Lung (tissue), 11 donors: ENCODE measurements at regions not wholly inside any gene's neighbourhood (a gene's known extent, or its start where the extent isn't known, plus 50 kb on each side); places are given as distances from the start of the nearest gene placed in this dataset.

Experiments
- ATAC-seq: fragments of 200-7000 bp; cut with Tn5 transposase; one replicate; pipeline ENCODE4 v1.9.1; 2020; ENCODE audit warnings: moderate number of reproducible peaks; ENCODE audit not compliant: insufficient read depth, low FRiP score
- DNase-seq, 3 donors: peaks; one replicate each; pipeline ENCODE4 v3.0.0-alpha.2; 2013 to 2017
- H3K27ac ChIP-seq, 2 donors: one replicate each; pipeline ENCODE4 v1.5.1; 2013; ENCODE audit warnings: mild to moderate bottlenecking in 2 of 2, moderate library complexity in 2 of 2, control low read depth in 1 of 2, inconsistent platforms in 1 of 2, low read depth in 1 of 2, low read length in 1 of 2
- H3K27me3 ChIP-seq, 3 donors: one replicate each; pipeline ENCODE4 v1.5.1; 2013; ENCODE audit warnings: low read length in 2 of 3; ENCODE audit not compliant: control insufficient read depth in 3 of 3, insufficient read depth in 3 of 3
- H3K36me3 ChIP-seq, 4 donors: one replicate each; pipeline ENCODE4 v1.5.1; 2013; ENCODE audit warnings: low read length in 4 of 4, mild to moderate bottlenecking in 1 of 4, moderate library complexity in 1 of 4; ENCODE audit not compliant: control insufficient read depth in 4 of 4, insufficient read depth in 4 of 4
- H3K4me1 ChIP-seq, 5 donors: one replicate each; pipeline ENCODE4 v1.5.1; 2013; ENCODE audit warnings: low read length in 5 of 5, mild to moderate bottlenecking in 2 of 5, moderate library complexity in 1 of 5; ENCODE audit not compliant: control insufficient read depth in 5 of 5, insufficient read depth in 5 of 5
- H3K4me3 ChIP-seq: one replicate; pipeline ENCODE4 v1.5.1; 2013; ENCODE audit warnings: mild to moderate bottlenecking, control low read depth, moderate library complexity
- H3K9ac ChIP-seq, 2 donors: one replicate each; pipeline ENCODE4 v1.5.1; 2013; ENCODE audit warnings: low read length in 2 of 2, control low read depth in 1 of 2; ENCODE audit not compliant: insufficient read depth in 1 of 2
- H3K9me3 ChIP-seq, 4 donors: one replicate each; pipeline ENCODE4 v1.5.1; 2013; ENCODE audit warnings: low read length in 3 of 4, mild to moderate bottlenecking in 1 of 4, moderate library complexity in 1 of 4; ENCODE audit not compliant: control insufficient read depth in 4 of 4, insufficient read depth in 3 of 4
- WGBS, 2 donors: extraction: QIAGEN DNeasy Blood & Tissue Kit; methylation state at CpG; one replicate each; pipeline ENCODE4 v1.1.7; 2013; 5-methylcytosine and 5-hydroxymethylcytosine counted together
- TF ChIP-seq, protein P1 (sequence below): IDR thresholded peaks from 2 replicates; pipeline ENCODE4 v1.5.1; 2012; ENCODE audit warnings: mild to moderate bottlenecking; ENCODE audit errors: control extremely low read depth, extremely low read depth
- donor health status: control.
- donor health status: control.
- donor health status: Bipolar disorder and iron deficiency.
- donor health status: healthy.
- donor health status: DM: yes; HTN: yes; CAD: no.

DNA sequence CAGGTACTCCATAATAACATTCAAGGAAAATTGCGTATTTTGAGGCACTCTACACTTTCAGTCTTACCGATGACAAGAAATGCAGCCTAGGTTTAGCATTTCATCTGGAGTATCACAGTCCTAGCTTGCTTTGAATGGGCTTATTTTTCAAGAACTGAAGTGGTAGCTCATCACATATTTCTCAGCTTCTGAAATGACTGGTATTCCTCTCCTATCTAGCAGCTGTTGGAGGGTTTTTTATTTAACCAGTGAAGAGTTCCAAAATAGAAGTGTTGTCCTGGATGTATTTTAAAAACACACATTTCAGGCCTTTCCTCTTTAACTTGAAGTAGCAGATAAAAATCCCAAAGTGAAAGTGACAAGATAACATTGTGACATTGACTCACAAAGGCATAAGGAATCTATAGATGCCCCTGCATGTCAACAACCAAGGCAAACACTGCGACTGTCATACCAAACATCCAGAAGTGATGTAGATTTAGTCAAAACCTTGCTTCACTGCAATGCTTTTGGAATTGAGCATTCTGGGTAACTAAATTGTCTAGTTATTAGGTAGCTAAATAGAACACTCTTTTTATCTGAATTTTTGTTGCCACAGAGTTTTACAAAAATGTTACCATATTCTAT, 182.2 kb upstream of the FBXO33 start:
- H3K27ac ChIP-seq = no peak overlapping the region
- TF ChIP-seq, protein P1, sequence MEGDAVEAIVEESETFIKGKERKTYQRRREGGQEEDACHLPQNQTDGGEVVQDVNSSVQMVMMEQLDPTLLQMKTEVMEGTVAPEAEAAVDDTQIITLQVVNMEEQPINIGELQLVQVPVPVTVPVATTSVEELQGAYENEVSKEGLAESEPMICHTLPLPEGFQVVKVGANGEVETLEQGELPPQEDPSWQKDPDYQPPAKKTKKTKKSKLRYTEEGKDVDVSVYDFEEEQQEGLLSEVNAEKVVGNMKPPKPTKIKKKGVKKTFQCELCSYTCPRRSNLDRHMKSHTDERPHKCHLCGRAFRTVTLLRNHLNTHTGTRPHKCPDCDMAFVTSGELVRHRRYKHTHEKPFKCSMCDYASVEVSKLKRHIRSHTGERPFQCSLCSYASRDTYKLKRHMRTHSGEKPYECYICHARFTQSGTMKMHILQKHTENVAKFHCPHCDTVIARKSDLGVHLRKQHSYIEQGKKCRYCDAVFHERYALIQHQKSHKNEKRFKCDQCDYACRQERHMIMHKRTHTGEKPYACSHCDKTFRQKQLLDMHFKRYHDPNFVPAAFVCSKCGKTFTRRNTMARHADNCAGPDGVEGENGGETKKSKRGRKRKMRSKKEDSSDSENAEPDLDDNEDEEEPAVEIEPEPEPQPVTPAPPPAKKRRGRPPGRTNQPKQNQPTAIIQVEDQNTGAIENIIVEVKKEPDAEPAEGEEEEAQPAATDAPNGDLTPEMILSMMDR = no peak
- DNase-seq (no peak), ATAC-seq (no peak)
- no peaks in the 10 kb centered on the region for H3K4me1 ChIP-seq
- no peak overlapping the region for H3K4me3 ChIP-seq
- H3K36me3 ChIP-seq = no peaks in the 10 kb centered on the region
- H3K27me3 ChIP-seq = no peaks in the 10 kb centered on the region
- 74 to 87% methylated on average over 3 of the region's 3 CpGs for WGBS, 2 donors
- H3K9ac ChIP-seq = no peak overlapping the region
- H3K9me3 ChIP-seq = peaks cover 0 to 3% (median 0%) of the 10 kb centered on the region in 4 donors

DNA sequence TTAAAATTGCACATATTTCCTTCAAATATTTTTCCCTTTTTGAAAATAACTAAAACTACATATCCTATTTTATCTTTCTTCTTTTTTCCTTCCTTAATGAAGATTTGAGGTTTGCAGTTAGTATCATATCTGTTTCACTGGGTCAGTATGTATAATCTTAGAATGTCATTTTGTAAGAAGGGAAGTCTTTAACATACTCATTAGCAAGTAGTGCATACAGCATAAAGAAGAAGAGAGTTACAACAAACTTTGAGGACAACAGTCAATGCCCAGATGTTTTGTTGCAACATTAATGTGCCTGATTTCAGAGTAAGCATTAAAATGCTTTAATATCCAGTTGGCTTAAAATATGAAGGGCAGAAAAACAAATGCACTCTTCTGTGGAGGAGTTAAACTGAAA, 176.9 kb upstream of the FBXO33 start:
- H3K9ac ChIP-seq = no peak overlapping the region
- no peaks in the 10 kb centered on the region for H3K27me3 ChIP-seq
- H3K36me3 ChIP-seq = no peaks in the 10 kb centered on the region
- DNase-seq (no peak), ATAC-seq (no peak)
- H3K27ac ChIP-seq = no peak overlapping the region
- peaks cover 0 to 3% (median under 1%) of the 10 kb centered on the region in 4 donors for H3K9me3 ChIP-seq
- TF ChIP-seq, protein P1 = no peak
- H3K4me3 ChIP-seq = no peak overlapping the region
- no peaks in the 10 kb centered on the region for H3K4me1 ChIP-seq

DNA sequence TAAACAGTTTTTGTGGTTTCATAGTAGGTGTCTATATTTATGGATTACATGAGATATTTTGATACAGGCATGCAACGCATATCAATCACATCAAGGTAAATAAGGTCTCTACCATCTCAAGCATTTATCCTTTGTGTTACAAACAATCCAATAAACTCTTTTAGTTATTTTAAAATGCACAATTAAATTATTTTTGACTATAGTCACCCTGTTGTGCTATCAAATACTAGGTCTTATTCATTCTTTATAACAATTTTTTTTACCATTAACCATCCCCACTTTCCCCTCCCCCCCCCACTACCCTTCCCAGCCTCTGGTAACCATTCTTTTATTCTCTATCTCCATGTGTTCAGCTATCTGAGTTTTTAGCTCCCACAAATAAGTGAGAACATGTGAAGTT, 175.7 kb upstream of the FBXO33 start:
- Histone ChIP-seq H3K9me3 (peaks cover 0 to 3% (median under 1%) of the 10 kb centered on the region in 4 donors), H3K4me1 (no peaks in the 10 kb centered on the region), H3K36me3 (no peaks in the 10 kb centered on the region), H3K27me3 (no peaks in the 10 kb centered on the region), H3K27ac (no peak overlapping the region), H3K4me3 (no peak overlapping the region), H3K9ac (no peak overlapping the region)
- DNase-seq = no peak
- TF ChIP-seq, protein P1 = no peak
- WGBS, 2 donors = 91 to 93% methylated on average over 1 of the region's 1 CpG
- ATAC-seq = no peak

DNA sequence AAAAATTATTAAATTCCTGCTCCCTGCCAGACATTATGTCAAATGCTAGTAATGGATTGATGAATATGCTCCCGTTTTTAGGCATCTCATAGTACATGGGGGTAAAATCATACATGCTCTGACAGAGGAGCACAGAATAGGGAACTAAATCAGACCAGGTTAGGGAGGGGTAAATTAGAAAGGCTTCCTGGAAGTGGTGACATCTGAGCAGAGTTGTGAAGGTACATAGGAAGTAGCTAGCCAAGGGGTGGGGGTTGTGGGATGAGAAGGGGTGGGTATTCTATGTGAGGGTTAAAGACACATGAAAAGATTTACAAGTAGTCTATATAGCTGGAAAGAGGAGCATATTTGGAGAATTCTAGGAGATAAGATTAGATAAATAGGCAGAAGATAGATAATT, 171.7 kb upstream of the FBXO33 start:
- H3K4me3 ChIP-seq = no peak overlapping the region
- peaks cover 0 to 1% (median 0%) of the 10 kb centered on the region in 4 donors for H3K9me3 ChIP-seq
- H3K4me1 ChIP-seq = no peaks in the 10 kb centered on the region
- H3K9ac ChIP-seq = no peak overlapping the region
- no peak for ATAC-seq
- H3K36me3 ChIP-seq = no peaks in the 10 kb centered on the region
- no peaks in the 10 kb centered on the region for H3K27me3 ChIP-seq
- H3K27ac ChIP-seq = no peak overlapping the region
- DNase-seq = no peak
- whole genome bisulfite sequencing, 2 donors = 77 to 89% methylated on average over 1 of the region's 1 CpG
- TF ChIP-seq, protein P1 = no peak
